DMS 273 (cell line): ENCODE measurements at regions not wholly inside any gene's neighbourhood (a gene's known extent, or its start where the extent isn't known, plus 50 kb on each side); places are given as distances from the start of the nearest gene placed in this dataset.
A peak's percentile ranks its signal among the peaks of the same experiment; 100 is the strongest.
"Not testable (repeated sequence)": the region's sequence is repeated elsewhere in the genome, so short reads cannot be mapped to it uniquely, and the experiment has no call there.

Source experiments
- DNase-seq: peaks from one replicate; lab custom pipeline; 2025; ENCODE audit not compliant: unreplicated experiment; lab: John Stamatoyannopoulos, UW

DNA sequence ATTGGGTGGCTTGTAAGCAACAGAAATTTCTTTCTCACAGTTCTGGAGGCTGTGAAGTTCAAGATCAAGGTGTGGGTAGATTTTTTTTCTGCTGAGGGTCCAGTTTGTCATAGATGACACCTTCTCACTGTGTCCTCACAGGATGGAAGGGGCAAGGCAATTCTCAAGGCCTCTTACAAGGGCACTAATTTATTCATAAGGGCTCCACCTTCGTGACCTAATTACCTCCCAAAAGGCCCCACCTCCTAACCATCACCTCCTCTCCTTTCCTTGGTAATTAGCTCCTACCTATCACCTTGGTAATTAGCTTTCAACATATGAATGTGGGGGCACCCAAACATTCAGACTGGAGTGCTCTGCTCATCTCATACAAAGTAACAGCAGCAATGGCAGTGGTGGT lies 92.3 kb upstream of the CD44 start:
- no peak for DNase-seq

GRCh38 chr11:35047179-35047578 lies 91.8 kb upstream of the CD44 start:
- no peak for DNase-seq

DNA sequence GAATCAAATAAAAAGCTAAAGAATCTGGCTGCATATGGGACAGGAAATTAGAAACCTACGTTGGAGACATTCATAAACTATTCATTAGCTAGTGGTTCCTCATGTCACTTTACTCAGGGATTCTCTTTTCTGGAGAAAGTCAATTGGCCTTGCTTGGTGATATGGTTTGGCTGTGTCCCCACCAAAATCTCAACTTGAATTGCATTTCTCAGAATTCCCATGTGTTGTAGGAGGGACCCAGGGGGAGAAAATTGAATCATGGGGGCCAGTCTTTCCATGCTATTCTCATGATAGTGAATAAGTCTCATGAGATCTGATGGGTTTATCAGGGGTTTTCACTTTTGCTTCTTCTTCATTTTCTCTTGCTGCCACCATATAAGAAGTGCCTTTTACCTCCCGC lies 91.2 kb upstream of the CD44 start:
- DNase-seq: no peak

DNA sequence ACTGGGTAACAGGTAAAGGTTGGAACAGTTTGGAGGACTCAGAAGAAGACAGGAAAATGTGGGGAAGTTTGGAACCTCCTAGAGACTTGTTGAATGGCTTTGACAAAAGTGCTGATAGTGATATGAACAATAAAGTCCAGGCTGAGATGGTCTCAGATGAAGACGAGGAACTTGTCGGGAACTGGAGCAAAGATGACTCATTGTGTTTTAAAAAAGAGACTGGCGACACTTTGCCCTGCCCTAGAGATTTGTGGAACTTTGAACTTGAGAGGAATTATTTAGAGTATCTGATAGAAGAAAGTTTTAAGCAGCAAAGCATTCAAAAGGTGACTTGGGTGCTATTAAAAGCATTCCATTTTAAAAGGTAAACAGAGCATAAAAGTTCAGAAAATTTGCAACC lies 90.6 kb upstream of the CD44 start:
- not testable (repeated sequence) for DNase-seq

GRCh38 chr11:35049859-35050531 lies 89.0 kb upstream of the CD44 start:
- DNase-seq: peak; percentile 4

- DNase-seq: no peak
Observed at GRCh38 chr11:35050541-35050995, 88.4 kb upstream of the CD44 start.

GRCh38 chr11:35056391-35057093 lies 82.4 kb upstream of the CD44 start:
- no peak for DNase-seq

- no peak for DNase-seq
Observed at GRCh38 chr11:35057926-35058668, 80.9 kb upstream of the CD44 start.

DNA sequence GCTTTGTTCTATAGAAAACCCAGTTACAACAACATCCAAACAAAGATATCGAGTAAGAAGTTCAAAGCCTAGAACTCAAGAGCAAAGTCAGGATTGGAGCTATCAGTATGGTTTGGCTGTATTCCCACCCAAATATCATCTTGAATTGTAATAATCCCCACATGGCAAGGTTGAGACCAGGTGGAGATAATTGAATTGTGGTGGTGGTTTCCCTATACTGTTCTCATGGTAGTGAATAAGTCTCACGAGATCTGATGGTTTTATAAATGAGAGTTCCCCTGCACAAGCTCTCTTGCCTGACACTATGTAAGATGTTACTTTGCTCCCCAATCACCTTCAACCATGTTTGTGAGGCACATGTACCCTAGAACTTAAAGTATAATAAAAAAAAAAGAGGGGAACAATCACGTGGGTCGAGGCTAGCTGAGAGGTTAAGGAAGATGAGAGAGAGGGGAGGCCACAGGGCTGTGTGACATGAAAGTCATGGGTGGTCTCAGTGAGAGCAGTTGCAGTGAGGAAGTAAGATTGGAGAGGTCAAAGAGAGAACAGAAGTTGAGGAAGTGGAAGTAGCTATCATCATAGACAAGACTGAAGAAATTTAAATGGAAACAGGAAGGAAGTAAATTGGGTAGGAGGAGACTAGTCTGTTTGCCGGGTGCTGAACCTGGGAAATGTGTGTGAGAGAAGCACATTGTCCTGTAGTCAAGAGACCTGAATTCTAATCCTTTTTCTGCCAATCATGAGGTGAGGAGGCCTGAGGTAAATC lies 80.1 kb upstream of the CD44 start:
- no peak for DNase-seq

DNA sequence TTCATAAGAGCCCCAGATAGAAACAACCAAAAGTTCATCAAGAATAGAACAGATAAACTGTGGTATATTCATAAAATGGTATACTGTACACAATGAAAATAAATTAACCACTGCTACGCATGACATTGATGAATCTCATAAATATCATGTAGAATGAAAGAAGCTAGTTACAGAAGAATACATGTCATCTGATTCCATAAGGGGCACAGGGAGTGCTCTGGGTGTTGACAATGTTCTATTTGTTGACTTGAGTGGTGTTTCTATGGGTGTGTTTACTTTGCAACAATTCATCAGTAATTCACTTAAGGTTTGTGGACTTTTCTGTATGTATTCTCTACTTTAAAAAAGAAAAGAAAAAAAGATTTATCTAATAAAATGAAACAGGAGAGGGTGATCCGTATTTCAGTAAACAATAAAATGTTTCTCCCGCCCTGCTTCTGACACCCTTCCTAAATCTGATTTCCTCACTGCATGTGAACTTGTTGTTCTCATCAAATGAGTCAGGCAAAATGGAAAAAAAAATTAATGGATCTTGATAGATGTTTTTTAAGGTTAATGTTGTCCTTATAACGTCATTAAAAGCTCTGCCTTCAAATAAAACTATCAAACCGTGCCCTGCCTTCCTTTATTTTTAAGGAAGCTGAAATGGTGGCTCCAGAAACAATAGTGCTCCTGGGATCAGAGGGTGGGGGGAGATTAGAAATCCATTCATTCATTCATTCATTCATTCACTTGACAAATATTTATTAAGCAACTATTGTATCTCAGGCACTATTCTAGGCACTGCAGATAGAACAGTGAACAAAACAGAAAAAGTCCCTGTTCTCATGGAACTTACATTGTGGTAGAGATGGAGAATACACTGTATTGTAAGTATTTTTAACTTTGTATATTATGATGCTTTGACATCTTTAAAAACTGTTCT lies 77.2 kb upstream of the CD44 start:
- DNase-seq: no peak

GRCh38 chr11:35063488-35063931 lies 75.5 kb upstream of the CD44 start:
- no peak for DNase-seq

GRCh38 chr11:35064114-35064800 lies 74.7 kb upstream of the CD44 start:
- DNase-seq: no peak

DNA sequence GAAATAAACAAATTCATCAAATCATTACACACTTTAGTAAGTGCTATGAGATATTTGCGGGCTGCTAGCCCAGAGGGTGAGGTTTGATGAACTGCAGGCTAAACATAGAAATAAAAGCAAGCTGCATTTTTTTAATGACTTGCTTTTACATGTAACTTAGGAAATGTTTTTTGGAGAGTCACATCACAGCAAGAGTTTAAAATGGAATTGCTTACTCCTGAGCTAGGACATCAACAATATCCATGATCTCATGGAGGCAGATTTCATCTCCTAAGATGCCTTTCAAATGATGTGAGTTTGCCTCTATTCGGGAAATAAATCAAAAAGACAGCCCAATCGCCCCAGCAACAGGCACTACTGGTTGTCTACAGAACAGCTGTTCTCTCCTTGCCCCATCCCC lies 73.4 kb upstream of the CD44 start:
- DNase-seq: no peak

GRCh38 chr11:35066030-35066429 lies 72.9 kb upstream of the CD44 start:
- no peak for DNase-seq

- no peak for DNase-seq
Observed at GRCh38 chr11:35066783-35067423, 72.1 kb upstream of the CD44 start.

GRCh38 chr11:35071722-35072121 lies 67.2 kb upstream of the CD44 start:
- no peak for DNase-seq

GRCh38 chr11:35073691-35074419 lies 65.1 kb upstream of the CD44 start:
- no peak for DNase-seq
